HG02759 (cell line): ENCODE measurements at regions not wholly inside any gene's neighbourhood (a gene's known extent, or its start where the extent isn't known, plus 50 kb on each side); places are given as distances from the start of the nearest gene placed in this dataset.

ENCODE experiments used
- ATAC-seq: cut with Tn5 transposase; IDR thresholded peaks from one replicate; pipeline ENCODE4 v1.9.1; 2021; ENCODE audit warnings: mild to moderate bottlenecking, moderate library complexity; ENCODE audit not compliant: unreplicated experiment

GRCh38 chr21:28111151-28111619 is 881.5 kb downstream of the LTN1 start:
- no peak for ATAC-seq

- ATAC-seq: no peak
These were observed 882.0 kb downstream of the LTN1 start for GRCh38 chr21:28110716-28111115.

GRCh38 chr21:28110074-28110473 is 882.6 kb downstream of the LTN1 start:
- no peak for ATAC-seq

GRCh38 chr21:28106370-28106890 is 886.2 kb downstream of the LTN1 start:
- no peak for ATAC-seq

GRCh38 chr21:28104346-28104745 is 888.3 kb downstream of the LTN1 start:
- no peak for ATAC-seq

GRCh38 chr21:28100366-28100765 is 892.3 kb downstream of the LTN1 start:
- no peak for ATAC-seq

GRCh38 chr21:28099001-28099705 is 893.5 kb downstream of the LTN1 start:
- ATAC-seq: no peak

GRCh38 chr21:28091466-28091865 is 901.2 kb downstream of the LTN1 start:
- ATAC-seq: no peak

GRCh38 chr21:28090546-28090945 is 902.1 kb downstream of the LTN1 start:
- ATAC-seq: no peak

GRCh38 chr21:28089599-28090441 is 902.9 kb downstream of the LTN1 start:
- no peak for ATAC-seq

GRCh38 chr21:28086861-28087581 is 905.7 kb downstream of the LTN1 start:
- ATAC-seq: no peak

- no peak for ATAC-seq
These were observed 907.7 kb downstream of the LTN1 start for GRCh38 chr21:28084951-28085350.

- no peak for ATAC-seq
These were observed 909.3 kb downstream of the LTN1 start for GRCh38 chr21:28083350-28083749.

GRCh38 chr21:28078126-28078525 is 914.6 kb downstream of the LTN1 start:
- no peak for ATAC-seq

GRCh38 chr21:28074676-28075075 is 918.0 kb downstream of the LTN1 start:
- no peak for ATAC-seq

GRCh38 chr21:28072601-28073000 is 920.1 kb downstream of the LTN1 start:
- ATAC-seq: no peak

GRCh38 chr21:28069450-28069923 is 923.2 kb downstream of the LTN1 start:
- no peak for ATAC-seq

- ATAC-seq: no peak
These were observed 924.0 kb downstream of the LTN1 start for GRCh38 chr21:28068455-28069358.

- ATAC-seq: no peak
These were observed 925.9 kb downstream of the LTN1 start for GRCh38 chr21:28066596-28067387.
